NB4 (cell line): ENCODE measurements at regions not wholly inside any gene's neighbourhood (a gene's known extent, or its start where the extent isn't known, plus 50 kb on each side); places are given as distances from the start of the nearest gene placed in this dataset.

Source experiments
- DNase-seq: peaks from one replicate; pipeline ENCODE4 v3.0.0; 2010; ENCODE audit warnings: low read depth
- H3K4me3 ChIP-seq: one replicate; pipeline ENCODE4 v1.5.1; 2011; ENCODE audit warnings: mild to moderate bottlenecking, low read depth, low read length, moderate library complexity
- MYC ChIP-seq: IDR thresholded peaks from 2 replicates; pipeline ENCODE4 v1.6.1; 2011; ENCODE audit warnings: low read depth, low read length
- POLR2A ChIP-seq: IDR thresholded peaks from 2 replicates; pipeline ENCODE4 v1.6.1; 2011; ENCODE audit warnings: mild to moderate bottlenecking; ENCODE audit not compliant: insufficient read length; ENCODE audit errors: extremely low read depth
- TF ChIP-seq, protein P1 (sequence below): IDR thresholded peaks from one replicate; pipeline ENCODE4 v1.5.1; 2012; ENCODE audit warnings: low read depth, low read length
- TF ChIP-seq, protein P2 (sequence below): IDR thresholded peaks from 2 replicates; pipeline ENCODE4 v1.6.1; 2011; ENCODE audit warnings: low read depth, low read length

DNA sequence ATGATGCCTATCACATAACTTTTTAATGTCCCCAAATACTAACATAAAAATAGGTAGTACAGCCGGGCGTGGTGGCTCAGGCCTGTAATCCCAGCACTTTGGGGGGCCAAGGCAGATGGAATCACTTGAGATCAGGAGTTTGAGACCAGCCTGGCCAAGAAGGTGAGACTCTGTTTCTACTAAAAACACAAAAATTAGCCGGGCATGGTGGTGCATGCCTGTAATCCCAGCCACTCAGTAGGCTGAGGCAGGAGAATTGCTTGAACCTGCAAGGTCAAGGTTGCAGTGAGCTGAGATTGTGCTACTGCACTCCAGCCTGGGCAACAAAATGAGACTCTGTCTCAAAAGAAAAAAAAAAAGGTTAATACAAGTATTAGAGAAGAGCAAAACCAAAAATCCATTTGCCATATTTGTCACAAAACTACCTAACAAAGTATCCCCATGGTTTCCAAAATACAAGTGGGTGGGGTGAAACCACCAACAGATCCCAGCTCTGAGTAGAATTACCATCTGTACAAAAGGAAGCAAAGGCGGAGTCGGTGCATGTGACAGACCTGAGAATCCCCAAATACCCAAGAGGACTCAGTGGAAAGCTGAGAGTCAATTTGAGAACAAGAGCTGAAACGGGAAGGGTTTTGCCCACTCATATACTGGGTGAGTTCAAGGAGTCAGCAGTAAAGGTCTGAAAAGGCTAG, 113.2 kb downstream of the TOMM20 start:
- DNase-seq = no peak
- TF ChIP-seq, protein P1, sequence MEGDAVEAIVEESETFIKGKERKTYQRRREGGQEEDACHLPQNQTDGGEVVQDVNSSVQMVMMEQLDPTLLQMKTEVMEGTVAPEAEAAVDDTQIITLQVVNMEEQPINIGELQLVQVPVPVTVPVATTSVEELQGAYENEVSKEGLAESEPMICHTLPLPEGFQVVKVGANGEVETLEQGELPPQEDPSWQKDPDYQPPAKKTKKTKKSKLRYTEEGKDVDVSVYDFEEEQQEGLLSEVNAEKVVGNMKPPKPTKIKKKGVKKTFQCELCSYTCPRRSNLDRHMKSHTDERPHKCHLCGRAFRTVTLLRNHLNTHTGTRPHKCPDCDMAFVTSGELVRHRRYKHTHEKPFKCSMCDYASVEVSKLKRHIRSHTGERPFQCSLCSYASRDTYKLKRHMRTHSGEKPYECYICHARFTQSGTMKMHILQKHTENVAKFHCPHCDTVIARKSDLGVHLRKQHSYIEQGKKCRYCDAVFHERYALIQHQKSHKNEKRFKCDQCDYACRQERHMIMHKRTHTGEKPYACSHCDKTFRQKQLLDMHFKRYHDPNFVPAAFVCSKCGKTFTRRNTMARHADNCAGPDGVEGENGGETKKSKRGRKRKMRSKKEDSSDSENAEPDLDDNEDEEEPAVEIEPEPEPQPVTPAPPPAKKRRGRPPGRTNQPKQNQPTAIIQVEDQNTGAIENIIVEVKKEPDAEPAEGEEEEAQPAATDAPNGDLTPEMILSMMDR = no peak
- TF ChIP-seq, protein P2, sequence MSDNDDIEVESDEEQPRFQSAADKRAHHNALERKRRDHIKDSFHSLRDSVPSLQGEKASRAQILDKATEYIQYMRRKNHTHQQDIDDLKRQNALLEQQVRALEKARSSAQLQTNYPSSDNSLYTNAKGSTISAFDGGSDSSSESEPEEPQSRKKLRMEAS = no peak
- TF ChIP-seq POLR2A (no peak), MYC (no peak)
- H3K4me3 ChIP-seq = no peak overlapping the region

DNA sequence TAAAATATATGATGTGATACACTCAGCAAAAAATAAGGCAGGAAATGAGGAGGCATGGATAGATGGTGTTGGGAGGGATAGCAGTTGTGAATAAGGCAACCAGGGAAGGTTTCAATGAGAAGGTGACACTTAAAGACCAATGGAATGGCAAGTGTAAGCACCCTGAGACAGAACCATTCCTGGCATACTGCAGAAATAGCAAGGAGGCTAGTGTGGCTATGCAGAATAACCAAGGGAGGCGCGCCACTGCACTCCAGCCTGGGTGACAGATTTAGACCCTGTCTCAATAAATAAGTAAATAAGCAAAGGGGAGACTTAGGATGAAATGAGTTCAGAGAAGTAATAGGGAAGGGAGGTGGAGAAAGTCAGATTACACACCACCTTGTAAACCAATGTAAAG, 113.9 kb downstream of the TOMM20 start:
- TF ChIP-seq, protein P1 = no peak
- TF ChIP-seq POLR2A = no peak
- TF ChIP-seq, protein P2 = no peak
- TF ChIP-seq MYC = no peak
- no peak overlapping the region for H3K4me3 ChIP-seq
- no peak for DNase-seq

DNA sequence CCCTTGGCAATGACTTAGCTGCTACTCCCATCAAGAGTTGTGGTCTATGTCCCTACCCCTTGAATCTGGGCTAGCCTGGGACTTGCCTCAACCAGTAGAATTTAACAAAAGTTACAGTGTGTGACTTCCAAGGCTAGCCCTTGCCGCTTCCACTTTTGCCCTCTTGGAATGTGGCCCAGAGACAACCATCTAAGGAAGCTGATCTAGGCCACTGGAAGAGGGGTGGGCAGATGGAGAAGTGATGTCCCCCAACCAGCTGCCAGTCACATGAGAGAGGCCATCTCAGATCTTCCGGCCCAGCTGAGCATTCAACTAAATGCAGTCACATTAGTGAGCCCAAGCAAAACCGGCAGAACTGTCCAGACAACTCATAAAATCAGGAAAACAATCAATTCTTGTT, 115.1 kb downstream of the TOMM20 start:
- DNase-seq = no peak
- TF ChIP-seq MYC (no peak), POLR2A (no peak)
- TF ChIP-seq, protein P1 = no peak
- TF ChIP-seq, protein P2 = no peak
- H3K4me3 ChIP-seq = no peak overlapping the region

DNA sequence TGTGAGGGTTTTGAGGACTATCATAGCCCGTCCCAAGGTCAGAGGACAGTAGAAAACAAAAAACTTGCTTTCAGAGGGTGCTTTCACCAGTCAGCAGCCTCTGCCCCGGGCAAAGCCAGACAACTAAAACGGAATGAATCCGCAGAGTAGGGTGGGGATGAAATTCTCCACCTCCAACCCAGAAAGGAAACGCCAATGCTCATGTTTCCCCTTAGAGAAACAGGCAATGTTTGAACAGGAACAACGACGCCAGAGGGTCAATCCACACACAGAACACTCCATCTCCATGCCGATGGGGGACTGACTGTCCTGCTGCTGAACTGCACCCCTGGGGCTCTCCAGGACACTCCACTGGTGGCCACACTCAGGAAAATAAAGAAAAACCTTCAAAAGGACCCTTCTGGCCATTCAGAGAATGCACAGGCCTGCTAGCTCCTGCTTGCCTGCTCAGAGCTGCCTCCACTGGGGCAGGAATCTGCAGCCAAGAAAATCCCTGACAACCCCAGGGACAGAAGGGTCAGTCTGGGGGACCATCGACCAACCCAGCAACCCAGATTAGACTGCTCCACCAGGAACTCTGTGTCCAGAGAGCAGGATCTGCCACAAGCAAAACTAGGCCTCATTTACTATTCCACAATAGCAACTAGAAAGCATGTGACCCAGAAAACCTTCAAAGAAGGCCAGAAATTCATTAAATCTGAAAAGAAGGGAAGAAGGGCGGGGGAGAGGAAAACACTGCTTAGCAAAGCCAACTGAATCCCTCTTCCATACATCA, 116.0 kb downstream of the TOMM20 start:
- no peak for TF ChIP-seq MYC
- TF ChIP-seq, protein P1 = no peak
- no peak for TF ChIP-seq POLR2A
- TF ChIP-seq, protein P2 = no peak
- no peak for DNase-seq
- H3K4me3 ChIP-seq = peak overlapping the region; percentile 8

DNA sequence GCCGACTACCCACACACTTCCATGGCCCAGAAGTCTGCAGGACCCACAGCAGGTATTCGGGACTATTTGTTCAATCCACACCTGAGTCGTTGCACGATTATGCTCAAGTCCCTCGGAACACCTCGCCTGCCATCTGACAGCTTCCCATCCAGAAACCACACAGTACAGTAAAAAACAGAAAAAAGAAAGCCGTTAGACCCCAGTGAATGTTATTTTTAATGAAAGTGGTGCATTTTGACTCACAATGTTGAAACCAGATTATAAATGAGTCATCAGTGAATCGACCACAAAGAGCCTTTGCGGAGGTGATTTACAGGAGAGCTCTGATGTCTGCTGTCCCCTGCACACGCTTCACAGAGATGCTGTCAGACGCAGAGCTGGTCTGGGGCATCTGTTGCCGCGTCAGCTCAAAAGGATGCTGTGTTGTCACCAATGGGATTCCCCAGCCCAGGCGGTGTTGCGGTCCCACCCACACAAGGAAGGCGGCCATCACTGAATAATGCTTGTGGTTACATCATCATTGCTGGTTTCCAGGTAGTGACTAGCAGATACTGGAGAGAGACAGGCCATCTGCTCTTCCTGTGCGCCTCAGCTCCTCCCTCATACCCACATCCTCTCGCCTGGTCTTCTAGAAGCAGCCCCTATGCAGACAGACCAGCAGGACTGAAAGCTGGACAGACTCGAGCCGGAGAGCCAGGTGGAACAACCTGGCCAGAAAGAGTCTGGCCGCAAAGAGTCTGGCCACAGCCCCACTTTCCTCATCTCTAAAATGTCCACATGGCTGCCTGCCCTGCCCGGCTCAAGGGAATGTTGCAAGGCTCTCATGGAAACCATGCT, 116.8 kb downstream of the TOMM20 start:
- peak overlapping the region; percentile 22 for H3K4me3 ChIP-seq
- DNase-seq = peak; percentile 99

More for the DNA sequence above, 116.8 kb downstream of the TOMM20 start:
- TF ChIP-seq, protein P2 = peak; percentile 77
- TF ChIP-seq MYC = peak; percentile 68; the same call in 1 of the 2 replicates
- peak; percentile 63 for TF ChIP-seq POLR2A
- TF ChIP-seq, protein P1 = no peak
